HepG2 (cell line): ENCODE measurements at regions not wholly inside any gene's neighbourhood (a gene's known extent, or its start where the extent isn't known, plus 50 kb on each side); places are given as distances from the start of the nearest gene placed in this dataset.
A peak's percentile ranks its signal among the peaks of the same experiment; 100 is the strongest.

ENCODE experiments used
- CENPT ChIP-seq: sonication (generic); formaldehyde crosslinking; IDR thresholded peaks from 2 replicates; pipeline ENCODE4 v1.8.0; 2022; ENCODE audit warnings: low read depth, mild to moderate bottlenecking, moderate library complexity, missing genetic modification reagents
- EP300 ChIP-seq, 3 experiments: sonication (generic) in 1 of 3; formaldehyde crosslinking in 1 of 3; IDR thresholded peaks; 2 replicates each; pipeline versions ENCODE4 v1.5.1 to v1.6.1; 2011 to 2020; ENCODE audit warnings: low read depth in 2 of 3, low read length in 2 of 3, borderline replicate concordance in 1 of 3, improper control_type of control experiment in 1 of 3, mild to moderate bottlenecking in 1 of 3, missing genetic modification reagents in 1 of 3, moderate library complexity in 1 of 3
- ETV6 ChIP-seq: sonication (generic); formaldehyde crosslinking; conservative IDR thresholded peaks from 2 replicates; pipeline ENCODE4 v1.4.0; 2020; ENCODE audit warnings: missing genetic modification reagents
- FOXP1 ChIP-seq, 2 experiments: fragments of 450-650 bp in 1 of 2; IDR thresholded peaks; 2 replicates each; pipeline ENCODE4 v1.6.1; 2017 to 2018; ENCODE audit warnings: antibody characterized with exemption in 1 of 2
- MTF1 ChIP-seq: sonication (generic); formaldehyde crosslinking; IDR thresholded peaks from 2 replicates; pipeline ENCODE4 v1.5.0; 2020; ENCODE audit warnings: missing genetic modification reagents
- MXI1 ChIP-seq: IDR thresholded peaks from 3 replicates; pipeline ENCODE4 v1.6.1; 2012; ENCODE audit warnings: low read depth, low read length, inconsistent platforms, borderline replicate concordance
- NFIC ChIP-seq: IDR thresholded peaks from 2 replicates; pipeline ENCODE4 v1.6.1; 2012; ENCODE audit warnings: mild to moderate bottlenecking, low read length, inconsistent platforms
- PCBP1 ChIP-seq: fragments of 200-400 bp; formaldehyde crosslinking; IDR thresholded peaks from 2 replicates; pipeline ENCODE4 v1.6.1; 2017; ENCODE audit warnings: mild to moderate bottlenecking, low read depth, low read length, borderline replicate concordance
- PHF5A ChIP-seq: IDR thresholded peaks from one replicate; pipeline ENCODE4 v1.6.1; 2018; ENCODE audit warnings: low read depth, missing genetic modification reagents; ENCODE audit not compliant: unreplicated experiment
- RARA ChIP-seq: IDR thresholded peaks from 2 replicates; pipeline ENCODE4 v1.6.1; 2016; ENCODE audit warnings: missing genetic modification reagents, missing compliant biosample characterization
- SIN3A ChIP-seq: IDR thresholded peaks from 2 replicates; pipeline ENCODE4 v1.6.1; 2011; ENCODE audit warnings: low read depth, mild to moderate bottlenecking, control low read depth, low read length, borderline replicate concordance
- SMARCC2 ChIP-seq: fragments of 450-650 bp; IDR thresholded peaks from 2 replicates; pipeline ENCODE4 v1.6.1; 2017; ENCODE audit warnings: antibody characterized with exemption, mild to moderate bottlenecking
- SOX6 ChIP-seq, 2 experiments: fragments of 450-650 bp in 1 of 2; sonication (generic) in 1 of 2; formaldehyde crosslinking in 1 of 2; IDR thresholded peaks; 2 replicates each; pipeline versions ENCODE4 v1.4.0 to v1.6.1; 2017 to 2020; ENCODE audit warnings: antibody characterized with exemption in 1 of 2, mild to moderate bottlenecking in 1 of 2, missing genetic modification reagents in 1 of 2
- ZNF224 ChIP-seq: sonication (generic); formaldehyde crosslinking; IDR thresholded peaks from 2 replicates; pipeline ENCODE4 v1.5.0; 2020; ENCODE audit warnings: mild to moderate bottlenecking, missing genetic modification reagents
- ZNF251 ChIP-seq: sonication (generic); formaldehyde crosslinking; IDR thresholded peaks from 2 replicates; pipeline ENCODE4 v1.9.0; 2021; ENCODE audit warnings: mild to moderate bottlenecking, missing genetic modification reagents
- ZNF550 ChIP-seq: sonication (generic); formaldehyde crosslinking; IDR thresholded peaks from 2 replicates; pipeline ENCODE4 v1.4.0; 2020; ENCODE audit warnings: mild to moderate bottlenecking, missing genetic modification reagents, borderline replicate concordance
- ZNF557 ChIP-seq: sonication (generic); formaldehyde crosslinking; IDR thresholded peaks from 2 replicates; pipeline ENCODE4 v1.4.0; 2020; ENCODE audit warnings: missing genetic modification reagents
- ZSCAN9 ChIP-seq: IDR thresholded peaks from 2 replicates; pipeline ENCODE4 v1.6.1; 2016; ENCODE audit warnings: borderline replicate concordance
- TF ChIP-seq, protein P1 (sequence below): IDR thresholded peaks from 2 replicates; pipeline ENCODE4 v1.6.1; 2012; ENCODE audit warnings: low read depth, low read length, improper control_type of control experiment
- TF ChIP-seq, protein P2 (sequence below): IDR thresholded peaks from 2 replicates; pipeline ENCODE4 v1.6.1; 2016; ENCODE audit warnings: missing genetic modification reagents, missing compliant biosample characterization
- TF ChIP-seq, protein P3 (sequence below): IDR thresholded peaks from 2 replicates; pipeline ENCODE4 v1.6.1; 2016; ENCODE audit warnings: low read depth
- TF ChIP-seq, protein P4 (sequence below): sonication (generic); formaldehyde crosslinking; IDR thresholded peaks from 2 replicates; pipeline ENCODE4 v1.8.0; 2023; ENCODE audit warnings: mild to moderate bottlenecking, missing genetic modification reagents
- TF ChIP-seq, protein P5 (sequence below): sonication (generic); formaldehyde crosslinking; IDR thresholded peaks from 2 replicates; pipeline ENCODE4 v1.4.0; 2020; ENCODE audit warnings: missing genetic modification reagents

DNA sequence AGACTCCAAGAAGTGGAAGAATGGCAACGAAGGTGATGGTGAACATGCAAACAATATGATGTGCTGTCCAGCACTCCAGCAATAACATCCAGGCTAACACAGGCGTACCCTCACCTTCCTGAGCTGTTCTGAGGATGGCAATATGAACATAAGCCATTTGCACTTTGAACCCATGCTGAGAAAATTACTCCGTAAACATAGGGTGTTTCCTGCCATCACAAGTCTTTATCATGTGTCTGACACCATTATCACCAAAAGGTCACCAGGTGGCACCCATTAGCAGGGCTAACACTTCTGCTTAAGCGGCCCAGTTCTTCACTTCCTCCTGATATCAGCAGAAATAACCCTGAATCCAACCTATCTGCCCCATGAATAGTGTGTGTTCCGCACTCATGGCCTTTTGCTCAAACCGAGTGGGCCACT is 482.8 kb downstream of the MED13L start (continued):
- TF ChIP-seq, protein P1, sequence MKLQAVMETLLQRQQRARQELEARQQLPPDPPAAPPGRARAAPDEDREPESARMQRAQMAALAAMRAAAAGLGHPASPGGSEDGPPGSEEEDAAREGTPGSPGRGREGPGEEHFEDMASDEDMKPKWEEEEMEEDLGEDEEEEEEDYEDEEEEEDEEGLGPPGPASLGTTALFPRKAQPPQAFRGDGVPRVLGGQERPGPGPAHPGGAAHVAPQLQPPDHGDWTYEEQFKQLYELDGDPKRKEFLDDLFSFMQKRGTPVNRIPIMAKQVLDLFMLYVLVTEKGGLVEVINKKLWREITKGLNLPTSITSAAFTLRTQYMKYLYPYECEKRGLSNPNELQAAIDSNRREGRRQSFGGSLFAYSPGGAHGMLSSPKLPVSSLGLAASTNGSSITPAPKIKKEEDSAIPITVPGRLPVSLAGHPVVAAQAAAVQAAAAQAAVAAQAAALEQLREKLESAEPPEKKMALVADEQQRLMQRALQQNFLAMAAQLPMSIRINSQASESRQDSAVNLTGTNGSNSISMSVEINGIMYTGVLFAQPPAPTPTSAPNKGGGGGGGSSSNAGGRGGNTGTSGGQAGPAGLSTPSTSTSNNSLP, result no peak
- TF ChIP-seq NFIC, result no peak
- TF ChIP-seq ZNF251 (CRISPR knock-in tag), result no peak
- TF ChIP-seq, protein P2, sequence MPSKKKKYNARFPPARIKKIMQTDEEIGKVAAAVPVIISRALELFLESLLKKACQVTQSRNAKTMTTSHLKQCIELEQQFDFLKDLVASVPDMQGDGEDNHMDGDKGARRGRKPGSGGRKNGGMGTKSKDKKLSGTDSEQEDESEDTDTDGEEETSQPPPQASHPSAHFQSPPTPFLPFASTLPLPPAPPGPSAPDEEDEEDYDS, result no peak
- TF ChIP-seq SMARCC2, result no peak
- no peak for TF ChIP-seq SOX6 (IDR thresholded peaks at IDR 0.05)
- peak; percentile 21; the same call in 1 of the 2 replicates for TF ChIP-seq SOX6 (CRISPR knock-in tag; IDR thresholded peaks at IDR 0.05)
- no peak for TF ChIP-seq PCBP1
- TF ChIP-seq EP300 (IDR thresholded peaks at IDR 0.05; ENCODE audit: low read depth in 2 of 2, low read length in 2 of 2), result 0 out of 4 replicates have a peak, but pooled peaks of 1 of the 2 experiments have one; percentile 13
- TF ChIP-seq EP300 (CRISPR knock-in tag; IDR thresholded peaks at IDR 0.05; ENCODE audit: borderline replicate concordance), result no peak
- TF ChIP-seq, protein P3, sequence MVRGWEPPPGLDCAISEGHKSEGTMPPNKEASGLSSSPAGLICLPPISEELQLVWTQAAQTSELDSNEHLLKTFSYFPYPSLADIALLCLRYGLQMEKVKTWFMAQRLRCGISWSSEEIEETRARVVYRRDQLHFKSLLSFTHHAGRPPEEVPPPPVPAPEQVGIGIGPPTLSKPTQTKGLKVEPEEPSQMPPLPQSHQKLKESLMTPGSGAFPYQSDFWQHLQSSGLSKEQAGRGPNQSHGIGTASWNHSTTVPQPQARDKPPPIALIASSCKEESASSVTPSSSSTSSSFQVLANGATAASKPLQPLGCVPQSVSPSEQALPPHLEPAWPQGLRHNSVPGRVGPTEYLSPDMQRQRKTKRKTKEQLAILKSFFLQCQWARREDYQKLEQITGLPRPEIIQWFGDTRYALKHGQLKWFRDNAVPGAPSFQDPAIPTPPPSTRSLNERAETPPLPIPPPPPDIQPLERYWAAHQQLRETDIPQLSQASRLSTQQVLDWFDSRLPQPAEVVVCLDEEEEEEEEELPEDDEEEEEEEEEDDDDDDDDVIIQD (CRISPR knock-in tag), result no peak
- TF ChIP-seq ZNF224 (CRISPR knock-in tag), result no peak
- no peak for TF ChIP-seq SIN3A
- TF ChIP-seq CENPT (CRISPR knock-in tag), result no peak
- TF ChIP-seq, protein P4, sequence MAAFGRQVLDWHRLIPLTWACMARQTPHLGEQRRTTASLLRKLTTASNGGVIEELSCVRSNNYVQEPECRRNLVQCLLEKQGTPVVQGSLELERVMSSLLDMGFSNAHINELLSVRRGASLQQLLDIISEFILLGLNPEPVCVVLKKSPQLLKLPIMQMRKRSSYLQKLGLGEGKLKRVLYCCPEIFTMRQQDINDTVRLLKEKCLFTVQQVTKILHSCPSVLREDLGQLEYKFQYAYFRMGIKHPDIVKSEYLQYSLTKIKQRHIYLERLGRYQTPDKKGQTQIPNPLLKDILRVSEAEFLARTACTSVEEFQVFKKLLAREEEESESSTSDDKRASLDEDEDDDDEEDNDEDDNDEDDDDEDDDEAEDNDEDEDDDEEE (CRISPR knock-in tag), result no peak
- no peak for TF ChIP-seq ZNF557
- 0 out of 3 replicates have a peak, but pooled peaks have one; percentile 21 for TF ChIP-seq MXI1
- no peak for TF ChIP-seq FOXP1 (IDR thresholded peaks at IDR 0.05)
- TF ChIP-seq FOXP1 (CRISPR knock-in tag; IDR thresholded peaks at IDR 0.05), result peak; percentile 36
- no peak for TF ChIP-seq MTF1 (CRISPR knock-in tag)
- TF ChIP-seq, protein P5, sequence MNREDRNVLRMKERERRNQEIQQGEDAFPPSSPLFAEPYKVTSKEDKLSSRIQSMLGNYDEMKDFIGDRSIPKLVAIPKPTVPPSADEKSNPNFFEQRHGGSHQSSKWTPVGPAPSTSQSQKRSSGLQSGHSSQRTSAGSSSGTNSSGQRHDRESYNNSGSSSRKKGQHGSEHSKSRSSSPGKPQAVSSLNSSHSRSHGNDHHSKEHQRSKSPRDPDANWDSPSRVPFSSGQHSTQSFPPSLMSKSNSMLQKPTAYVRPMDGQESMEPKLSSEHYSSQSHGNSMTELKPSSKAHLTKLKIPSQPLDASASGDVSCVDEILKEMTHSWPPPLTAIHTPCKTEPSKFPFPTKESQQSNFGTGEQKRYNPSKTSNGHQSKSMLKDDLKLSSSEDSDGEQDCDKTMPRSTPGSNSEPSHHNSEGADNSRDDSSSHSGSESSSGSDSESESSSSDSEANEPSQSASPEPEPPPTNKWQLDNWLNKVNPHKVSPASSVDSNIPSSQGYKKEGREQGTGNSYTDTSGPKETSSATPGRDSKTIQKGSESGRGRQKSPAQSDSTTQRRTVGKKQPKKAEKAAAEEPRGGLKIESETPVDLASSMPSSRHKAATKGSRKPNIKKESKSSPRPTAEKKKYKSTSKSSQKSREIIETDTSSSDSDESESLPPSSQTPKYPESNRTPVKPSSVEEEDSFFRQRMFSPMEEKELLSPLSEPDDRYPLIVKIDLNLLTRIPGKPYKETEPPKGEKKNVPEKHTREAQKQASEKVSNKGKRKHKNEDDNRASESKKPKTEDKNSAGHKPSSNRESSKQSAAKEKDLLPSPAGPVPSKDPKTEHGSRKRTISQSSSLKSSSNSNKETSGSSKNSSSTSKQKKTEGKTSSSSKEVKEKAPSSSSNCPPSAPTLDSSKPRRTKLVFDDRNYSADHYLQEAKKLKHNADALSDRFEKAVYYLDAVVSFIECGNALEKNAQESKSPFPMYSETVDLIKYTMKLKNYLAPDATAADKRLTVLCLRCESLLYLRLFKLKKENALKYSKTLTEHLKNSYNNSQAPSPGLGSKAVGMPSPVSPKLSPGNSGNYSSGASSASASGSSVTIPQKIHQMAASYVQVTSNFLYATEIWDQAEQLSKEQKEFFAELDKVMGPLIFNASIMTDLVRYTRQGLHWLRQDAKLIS (CRISPR knock-in tag), result no peak
- TF ChIP-seq PHF5A (CRISPR knock-in tag), result no peak
- no peak for TF ChIP-seq ZSCAN9 (CRISPR knock-in tag)
- TF ChIP-seq RARA, result 0 out of 2 replicates have a peak, but pooled peaks have one; percentile 7
- no peak for TF ChIP-seq ZNF550 (CRISPR knock-in tag)
- TF ChIP-seq ETV6 (CRISPR knock-in tag), result no peak
